ENCODE measurements at regions not wholly inside any gene's neighbourhood (a gene's known extent, or its start where the extent isn't known, plus 50 kb on each side); places are given as distances from the start of the nearest gene placed in this dataset.
"Not testable (repeated sequence)": the region's sequence is repeated elsewhere in the genome, so short reads cannot be mapped to it uniquely, and the experiment has no call there.

DNA sequence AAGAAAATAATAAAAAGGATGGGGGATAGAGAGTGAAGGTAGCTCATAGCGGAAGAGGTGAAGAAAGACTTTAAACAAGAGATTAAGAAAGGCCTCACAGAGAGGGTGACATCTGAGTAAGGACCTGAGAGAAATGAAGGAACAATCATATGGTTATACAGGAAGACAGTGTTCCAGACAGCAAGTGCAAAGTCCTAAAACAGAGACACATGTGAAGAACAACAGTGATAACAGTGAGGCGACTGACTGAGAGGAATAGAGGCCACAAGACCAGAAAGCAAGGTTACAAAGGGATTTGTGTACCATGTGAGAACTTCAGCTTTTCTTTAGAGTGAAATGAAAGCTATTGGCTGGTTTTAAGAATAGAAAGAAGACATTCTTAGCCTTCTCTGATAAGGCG, 141.6 kb upstream of the PALMD start:
- Histone ChIP-seq H3K4me2 (no peak overlapping the region), H4K20me1 (no peaks in the 10 kb centered on the region), H3K27me3 (no peaks in the 10 kb centered on the region), H3K9me3 (replicated peaks in 1 of 11) (peaks cover 11 to 16% (median 13%) of the 10 kb centered on the region in 11 experiments), H3K4me3 (no peak overlapping the region), H3K27ac (no peak overlapping the region), H3K4me1 (no peaks in the 10 kb centered on the region), H3K9ac (no peak overlapping the region), H3K36me3 (no peaks in the 10 kb centered on the region)
- TF ChIP-seq Cebpa-rat (IDR thresholded peaks at IDR 0.05), result no peak

DNA sequence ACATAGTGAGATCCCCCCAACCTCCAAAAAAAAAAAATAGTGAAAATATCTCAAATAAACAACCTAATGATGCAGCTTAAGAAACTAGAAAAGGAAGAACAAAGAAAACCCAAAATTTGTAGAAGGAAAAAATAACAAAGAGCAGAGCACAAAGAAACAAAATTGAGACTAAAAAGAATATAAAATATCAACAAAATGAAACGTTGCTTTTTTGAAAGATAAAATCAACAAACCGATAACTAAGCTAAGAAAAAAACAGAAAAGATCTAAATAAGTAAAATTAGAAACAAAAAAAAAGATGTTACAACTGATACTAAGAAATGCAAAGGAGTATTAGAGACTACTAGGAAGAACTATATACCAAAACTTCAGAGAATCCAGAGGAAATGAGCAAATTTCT, 139.3 kb upstream of the PALMD start:
- no peak for TF ChIP-seq Cebpa-rat (IDR thresholded peaks at IDR 0.05)
- no peak overlapping the region for H3K4me3 ChIP-seq
- no peak overlapping the region for H3K27ac ChIP-seq
- no peaks in the 10 kb centered on the region for H4K20me1 ChIP-seq
- peaks cover 11 to 16% (median 13%) of the 10 kb centered on the region in 11 experiments for H3K9me3 ChIP-seq (replicated peaks in 1 of 11)
- no peak overlapping the region for H3K4me2 ChIP-seq
- no peaks in the 10 kb centered on the region for H3K27me3 ChIP-seq
- H3K9ac ChIP-seq, result no peak overlapping the region
- H3K36me3 ChIP-seq, result no peaks in the 10 kb centered on the region
- H3K4me1 ChIP-seq, result no peaks in the 10 kb centered on the region

DNA sequence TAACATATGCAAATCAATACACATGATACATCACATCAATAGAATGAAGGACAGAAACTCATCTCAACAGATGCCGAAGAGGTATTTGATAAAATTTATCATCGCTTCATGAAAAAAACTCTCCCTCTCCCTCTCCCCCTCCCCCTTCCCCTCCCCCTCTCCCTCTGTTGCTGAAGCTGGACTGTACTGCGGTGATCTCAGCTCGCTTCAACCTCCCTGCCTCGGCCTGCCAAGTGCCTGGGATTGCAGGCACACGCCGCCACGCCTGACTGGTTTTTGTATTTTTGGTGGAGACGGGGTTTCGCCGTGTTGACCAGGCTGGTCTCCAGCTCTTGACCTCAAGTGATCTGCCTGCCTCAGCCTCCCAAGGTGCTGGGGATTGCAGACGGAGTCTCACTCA, 138.5 kb upstream of the PALMD start:
- H3K4me2 ChIP-seq, H3K36me3 ChIP-seq, H3K27me3 ChIP-seq, H3K27ac ChIP-seq, H3K4me3 ChIP-seq, H3K9ac ChIP-seq, H3K4me1 ChIP-seq, H4K20me1 ChIP-seq: not testable (repeated sequence)
- peaks cover 11 to 16% (median 13%) of the 10 kb centered on the region in 11 experiments for H3K9me3 ChIP-seq (replicated peaks in 1 of 11)

DNA sequence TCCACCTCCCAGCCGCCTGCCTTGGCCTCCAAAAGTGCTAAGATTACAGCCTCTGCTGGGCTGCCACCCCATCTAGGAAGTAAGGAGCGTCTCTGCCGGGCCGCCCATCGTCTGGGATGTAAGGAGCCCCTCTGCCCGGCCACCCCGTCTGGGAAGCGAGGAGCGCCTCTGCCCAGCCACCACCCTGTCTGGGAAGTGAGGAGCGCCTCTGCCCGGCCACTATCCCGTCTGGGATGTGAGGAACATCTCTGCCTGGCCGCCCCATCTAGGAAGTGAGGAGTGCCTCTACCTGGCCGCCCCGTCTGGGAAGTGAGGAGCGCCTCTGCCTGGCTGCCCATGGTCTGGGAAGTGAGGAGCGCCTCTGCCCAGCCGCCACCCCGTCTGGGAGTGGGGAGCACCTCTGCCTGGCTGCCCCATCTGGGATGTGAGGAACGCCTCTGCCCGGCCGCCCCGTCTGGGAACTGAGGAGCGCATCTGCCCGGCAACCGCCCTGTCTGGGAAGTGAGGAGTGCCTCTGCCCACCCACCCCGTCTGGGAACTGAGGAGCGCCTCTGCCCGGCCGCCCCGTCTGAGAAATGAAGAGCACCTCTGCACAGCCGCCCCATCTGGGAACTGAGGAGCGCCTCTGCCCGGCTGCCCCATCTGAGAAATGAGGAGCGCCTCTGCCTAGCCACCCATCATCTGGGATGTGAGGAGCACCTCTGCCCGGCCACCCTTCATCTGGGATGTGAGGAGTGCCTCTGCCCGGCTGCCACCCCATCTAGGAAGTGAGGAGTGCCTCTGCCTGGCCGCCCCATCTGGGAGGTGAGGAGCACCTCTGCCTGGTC, 137.8 kb upstream of the PALMD start:
- Histone ChIP-seq H3K9me3 (replicated peaks in 1 of 11) (peaks cover 11 to 16% (median 13%) of the 10 kb centered on the region in 11 experiments), H3K4me3 (no peak overlapping the region), H3K27ac (no peak overlapping the region), H3K4me2 (no peak overlapping the region), H3K27me3 (no peaks in the 10 kb centered on the region), H4K20me1 (no peaks in the 10 kb centered on the region), H3K36me3 (no peaks in the 10 kb centered on the region), H3K9ac (no peak overlapping the region), H3K4me1 (no peaks in the 10 kb centered on the region)
- TF ChIP-seq Cebpa-rat (IDR thresholded peaks at IDR 0.05), result no peak

DNA sequence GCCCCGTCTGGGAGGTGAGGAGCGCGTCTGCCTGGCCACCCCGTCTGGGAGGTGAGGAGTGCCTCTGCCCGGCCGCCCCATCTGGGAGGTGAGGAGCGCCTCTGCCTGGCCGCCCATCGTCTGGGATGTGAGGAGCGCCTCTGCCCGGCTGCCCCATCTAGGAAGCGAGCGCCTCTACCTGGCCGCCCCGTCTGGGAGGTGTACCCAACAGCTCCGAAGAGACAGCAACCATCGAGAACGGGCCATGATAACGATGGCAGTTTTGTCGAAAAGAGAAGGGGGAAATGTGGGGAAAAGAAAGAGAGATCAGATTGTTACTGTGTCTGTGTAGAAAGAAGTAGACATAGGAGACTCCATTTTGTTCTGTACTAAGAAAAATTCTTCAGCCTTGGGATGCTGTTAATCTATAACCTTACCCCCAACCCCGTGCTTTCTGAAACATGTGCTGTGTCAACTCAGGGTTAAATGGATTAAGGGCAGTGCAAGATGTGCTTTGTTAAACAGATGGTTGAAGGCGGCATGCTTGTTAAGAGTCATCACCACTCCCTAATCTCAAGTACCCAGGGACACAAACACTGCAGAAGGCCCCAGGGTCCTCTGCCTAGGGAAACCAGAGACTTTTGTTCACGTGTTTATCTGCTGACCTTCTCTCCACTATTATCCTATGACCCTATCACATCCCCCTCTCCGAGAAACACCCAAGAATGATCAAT, 137.0 kb upstream of the PALMD start:
- not testable (repeated sequence) for H3K36me3 ChIP-seq, H4K20me1 ChIP-seq, H3K4me3 ChIP-seq, H3K9ac ChIP-seq, H3K4me1 ChIP-seq, H3K27me3 ChIP-seq, H3K27ac ChIP-seq, H3K4me2 ChIP-seq
- H3K9me3 ChIP-seq (replicated peaks in 1 of 11), result peaks cover 11 to 16% (median 13%) of the 10 kb centered on the region in 11 experiments

DNA sequence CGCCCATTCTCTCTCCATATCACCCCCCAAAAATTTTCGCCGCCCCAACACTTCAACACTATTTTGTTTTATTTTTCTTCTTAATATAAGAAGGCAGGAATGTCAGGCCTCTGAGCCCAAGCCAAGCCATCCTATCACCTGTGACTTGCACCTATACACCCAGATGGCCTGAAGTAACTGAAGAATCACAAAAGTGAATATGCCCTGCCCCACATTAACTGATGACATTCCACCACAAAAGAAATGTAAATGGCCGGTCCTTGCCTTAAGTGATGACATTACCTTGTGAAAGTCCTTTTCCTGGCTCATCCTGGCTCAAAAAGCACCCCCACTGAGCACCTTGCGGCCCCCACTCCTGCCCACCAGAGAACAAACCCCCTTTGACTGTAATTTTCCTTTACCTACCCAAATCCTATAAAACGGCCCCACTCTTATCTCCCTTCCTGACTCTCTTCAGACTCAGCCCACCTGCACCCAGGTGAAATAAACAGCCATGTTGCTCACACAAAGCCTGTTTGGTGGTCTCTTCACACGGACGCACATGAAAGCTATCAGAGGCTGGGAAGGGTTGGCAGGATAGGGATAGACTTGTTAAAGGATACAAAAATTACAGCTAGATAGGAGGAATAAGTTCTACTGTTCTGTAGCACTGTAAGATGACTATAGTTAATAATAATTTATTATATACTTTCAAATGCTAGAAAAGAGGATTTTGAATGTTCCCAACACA, 130.9 kb upstream of the PALMD start:
- not testable (repeated sequence) for H3K27me3 ChIP-seq; H3K36me3 ChIP-seq; H3K4me3 ChIP-seq; H3K4me2 ChIP-seq; H4K20me1 ChIP-seq; H3K9me3 ChIP-seq (replicated peaks in 1 of 11); H3K9ac ChIP-seq; H3K27ac ChIP-seq; H3K4me1 ChIP-seq

DNA sequence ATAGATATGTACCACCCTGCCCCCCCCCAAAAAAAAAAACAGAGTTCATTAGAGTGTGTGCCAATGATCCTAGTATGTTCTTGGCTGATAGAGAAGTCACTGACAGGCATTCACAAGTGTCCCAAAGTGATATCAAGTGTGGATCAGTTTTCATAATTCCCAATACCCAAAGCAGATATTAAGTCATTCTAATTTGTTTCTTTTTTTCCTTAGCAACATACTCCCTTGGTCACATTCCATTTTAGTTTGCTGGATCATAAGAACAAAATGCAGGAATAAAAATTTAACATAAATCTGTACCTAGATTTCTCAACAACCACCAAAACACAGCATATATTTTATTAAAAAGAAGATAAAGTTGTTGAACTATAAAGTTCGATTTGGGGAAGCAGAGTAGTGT, 129.8 kb upstream of the PALMD start:
- H3K4me3 ChIP-seq, result no peak overlapping the region
- no peaks in the 10 kb centered on the region for H3K4me1 ChIP-seq
- H3K9ac ChIP-seq, result no peak overlapping the region
- H3K27me3 ChIP-seq, result no peaks in the 10 kb centered on the region
- no peaks in the 10 kb centered on the region for H3K9me3 ChIP-seq (replicated peaks in 1 of 11)
- H3K36me3 ChIP-seq, result no peaks in the 10 kb centered on the region
- no peak for TF ChIP-seq Cebpa-rat (IDR thresholded peaks at IDR 0.05)
- H4K20me1 ChIP-seq, result no peaks in the 10 kb centered on the region
- no peak overlapping the region for H3K27ac ChIP-seq
- H3K4me2 ChIP-seq, result no peak overlapping the region

DNA sequence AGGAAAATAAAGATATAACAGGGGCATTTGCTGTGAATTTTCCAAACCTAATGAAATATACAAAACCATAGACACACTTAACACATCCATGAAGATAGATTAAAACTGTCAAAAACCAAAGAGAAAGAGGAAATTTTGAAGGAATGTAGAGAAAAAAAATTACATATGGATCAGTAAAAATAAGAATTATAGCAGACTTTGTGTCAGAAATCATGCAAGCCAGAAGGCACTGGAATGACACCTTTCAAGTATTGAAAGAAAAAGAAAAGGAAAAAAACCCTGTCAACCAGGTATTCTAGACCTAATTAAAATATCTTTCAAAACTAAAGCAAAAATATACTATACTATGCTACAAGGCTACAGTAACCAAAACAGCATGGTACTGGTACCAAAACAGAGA, 125.8 kb upstream of the PALMD start:
- Histone ChIP-seq H3K9ac (no peak overlapping the region), H3K27ac (no peak overlapping the region), H3K4me1 (no peaks in the 10 kb centered on the region), H4K20me1 (no peaks in the 10 kb centered on the region), H3K9me3 (replicated peaks in 1 of 11) (no peaks in the 10 kb centered on the region), H3K4me2 (no peak overlapping the region), H3K27me3 (no peaks in the 10 kb centered on the region), H3K36me3 (no peaks in the 10 kb centered on the region), H3K4me3 (no peak overlapping the region)
- TF ChIP-seq Cebpa-rat (IDR thresholded peaks at IDR 0.05), result no peak

DNA sequence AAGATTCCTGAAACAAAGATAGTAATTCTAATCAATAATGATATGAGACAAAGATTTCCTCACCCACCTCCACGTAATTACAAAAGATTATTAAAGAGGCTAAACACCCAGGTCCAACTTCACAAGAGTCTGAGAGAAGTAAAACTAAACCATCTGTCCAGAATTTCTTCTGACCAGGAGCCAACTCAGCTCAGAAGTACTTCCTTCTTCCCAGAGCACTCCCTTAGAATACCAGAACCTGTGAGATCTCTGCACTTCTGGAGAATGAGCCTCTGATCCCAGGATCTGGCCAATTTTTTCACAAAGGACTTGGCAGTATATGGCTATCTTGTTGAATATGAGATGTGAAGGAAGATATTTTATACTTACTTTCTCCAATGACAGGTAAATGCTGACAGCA, 120.6 kb upstream of the PALMD start:
- TF ChIP-seq Cebpa-rat (IDR thresholded peaks at IDR 0.05), result no peak
- Histone ChIP-seq H3K4me2 (no peak overlapping the region), H4K20me1 (no peaks in the 10 kb centered on the region), H3K9ac (no peak overlapping the region), H3K36me3 (no peaks in the 10 kb centered on the region), H3K9me3 (replicated peaks in 1 of 11) (no peaks in the 10 kb centered on the region), H3K4me3 (no peak overlapping the region), H3K27ac (no peak overlapping the region), H3K27me3 (no peaks in the 10 kb centered on the region), H3K4me1 (no peaks in the 10 kb centered on the region)

All from BLaER1 treated with 17β-estradiol and CSF1 and Interleukin-3, amounts not matched to agents 10 nM and 100 nM (cell line).